GM19240 (cell line): ENCODE measurements at regions not wholly inside any gene's neighbourhood (a gene's known extent, or its start where the extent isn't known, plus 50 kb on each side); places are given as distances from the start of the nearest gene placed in this dataset.
A peak's percentile ranks its signal among the peaks of the same experiment; 100 is the strongest.
"Not testable (repeated sequence)": the region's sequence is repeated elsewhere in the genome, so short reads cannot be mapped to it uniquely, and the experiment has no call there.

Source experiments
- DNase-seq: peaks from one replicate; pipeline ENCODE4 v3.0.0; 2011; ENCODE audit warnings: low spot score; ENCODE audit not compliant: insufficient read length

DNA sequence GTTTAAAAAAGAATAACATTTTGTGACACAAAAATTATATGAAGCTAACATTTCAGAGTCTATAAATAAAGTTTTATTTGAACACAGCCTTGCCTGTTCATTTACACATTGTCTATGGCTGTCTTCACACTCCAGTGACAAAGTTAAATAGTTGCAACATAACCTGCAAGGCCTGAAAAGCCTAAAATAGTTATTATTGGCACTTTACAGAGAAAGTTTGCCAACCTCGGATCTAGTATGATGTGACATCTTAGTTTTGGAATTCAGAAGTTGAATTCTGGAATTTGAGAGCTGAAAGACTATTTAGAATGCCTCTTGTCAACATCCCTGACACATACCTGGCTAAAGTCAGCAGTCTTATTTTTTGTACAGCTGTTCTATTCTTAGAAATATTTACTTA lies 68.3 kb downstream of the DYRK2 start:
- no peak for DNase-seq

GRCh38 chr12:67719303-67719702 lies 70.8 kb downstream of the DYRK2 start:
- DNase-seq, result not testable (repeated sequence)

DNA sequence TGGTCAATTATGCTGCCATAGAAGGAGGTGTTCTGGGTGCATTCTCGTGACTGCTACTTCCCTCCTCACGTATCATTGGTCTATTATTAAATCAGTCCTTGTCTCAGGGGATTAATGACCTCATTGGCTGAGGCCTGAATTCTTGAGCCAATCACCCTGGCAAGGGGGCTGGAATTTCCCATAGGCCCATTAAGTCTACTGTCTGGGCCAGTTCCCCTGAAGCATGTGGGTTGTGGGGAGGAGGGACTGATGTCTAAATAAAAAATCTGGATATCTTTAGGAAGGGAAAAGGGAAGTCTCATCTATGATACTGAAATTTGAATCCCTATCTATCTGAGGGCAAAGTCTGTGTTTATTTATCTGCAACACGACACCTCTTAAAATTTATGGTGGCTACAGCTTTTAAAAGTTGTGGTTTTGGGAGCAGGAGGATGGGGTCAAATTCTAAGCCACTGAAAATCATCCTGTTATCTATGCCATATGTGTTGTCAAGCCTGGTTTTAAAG lies 71.9 kb downstream of the DYRK2 start:
- DNase-seq, result no peak

DNA sequence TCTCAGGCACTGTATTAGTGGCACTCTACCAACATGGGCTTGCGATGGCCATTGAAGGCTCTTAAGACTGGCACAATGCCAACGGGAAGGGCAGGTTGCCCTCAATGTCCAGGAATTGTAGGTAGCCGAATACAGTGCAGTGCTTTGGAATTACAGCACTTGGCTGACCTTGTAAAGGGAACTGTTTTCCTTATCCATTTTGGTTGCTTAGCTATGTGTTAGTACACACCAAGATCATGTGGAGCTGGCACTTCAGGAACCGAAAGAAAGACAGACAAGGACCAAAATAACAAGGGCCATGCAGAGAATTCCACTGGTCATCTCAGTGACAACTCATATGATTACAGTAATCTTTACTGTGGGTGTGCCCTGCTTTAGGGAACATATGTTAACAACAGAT lies 72.7 kb downstream of the DYRK2 start:
- DNase-seq, result no peak

GRCh38 chr12:67722296-67722695 lies 73.8 kb downstream of the DYRK2 start:
- no peak for DNase-seq

DNA sequence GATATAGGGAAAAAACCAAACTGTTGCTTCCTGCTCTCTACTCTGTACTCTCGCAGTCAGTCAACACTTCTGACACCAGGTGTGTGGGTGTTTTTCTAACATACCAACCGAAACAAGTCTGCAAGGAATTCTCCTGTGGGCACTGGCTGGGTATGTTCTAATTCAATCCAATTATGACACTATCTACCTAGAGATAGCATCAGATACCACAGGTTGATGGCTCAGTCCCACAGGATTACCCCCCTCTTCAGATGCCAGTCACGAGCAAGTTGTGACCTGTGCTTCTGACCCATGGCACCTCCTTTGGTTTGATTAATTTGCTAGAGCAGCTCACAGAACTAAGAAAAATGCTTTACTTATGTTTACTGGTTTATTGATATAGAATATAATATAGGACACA lies 78.3 kb downstream of the DYRK2 start:
- no peak for DNase-seq

GRCh38 chr12:67727702-67728666 lies 79.4 kb downstream of the DYRK2 start:
- DNase-seq, result no peak

- DNase-seq, result no peak
Measured at GRCh38 chr12:67732857-67733256, 84.3 kb downstream of the DYRK2 start.

- no peak for DNase-seq
Measured at GRCh38 chr12:67735868-67736267, 87.3 kb downstream of the DYRK2 start.

- no peak for DNase-seq
Measured at GRCh38 chr12:67740711-67741110, 92.2 kb downstream of the DYRK2 start.

- DNase-seq, result no peak
Measured at GRCh38 chr12:67741270-67741669, 92.7 kb downstream of the DYRK2 start.

DNA sequence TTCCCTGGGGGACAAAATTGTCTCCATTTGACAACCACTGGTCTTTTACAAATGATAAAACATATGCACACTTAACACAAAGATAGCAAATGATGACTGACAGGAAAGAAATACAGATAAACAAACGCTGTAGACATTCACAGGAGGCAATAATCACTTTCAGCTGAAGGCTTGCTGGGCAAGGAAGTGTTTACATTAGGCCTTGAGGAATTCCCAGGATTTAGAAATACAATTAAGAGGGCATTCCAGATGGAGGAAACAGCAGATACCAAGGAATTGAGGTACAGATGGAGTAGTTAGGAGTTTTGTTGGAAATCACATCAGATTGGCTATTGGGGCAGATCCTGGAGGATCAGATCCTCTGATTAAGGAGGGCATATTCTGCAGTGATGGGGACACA lies 93.9 kb downstream of the DYRK2 start:
- DNase-seq, result no peak

DNA sequence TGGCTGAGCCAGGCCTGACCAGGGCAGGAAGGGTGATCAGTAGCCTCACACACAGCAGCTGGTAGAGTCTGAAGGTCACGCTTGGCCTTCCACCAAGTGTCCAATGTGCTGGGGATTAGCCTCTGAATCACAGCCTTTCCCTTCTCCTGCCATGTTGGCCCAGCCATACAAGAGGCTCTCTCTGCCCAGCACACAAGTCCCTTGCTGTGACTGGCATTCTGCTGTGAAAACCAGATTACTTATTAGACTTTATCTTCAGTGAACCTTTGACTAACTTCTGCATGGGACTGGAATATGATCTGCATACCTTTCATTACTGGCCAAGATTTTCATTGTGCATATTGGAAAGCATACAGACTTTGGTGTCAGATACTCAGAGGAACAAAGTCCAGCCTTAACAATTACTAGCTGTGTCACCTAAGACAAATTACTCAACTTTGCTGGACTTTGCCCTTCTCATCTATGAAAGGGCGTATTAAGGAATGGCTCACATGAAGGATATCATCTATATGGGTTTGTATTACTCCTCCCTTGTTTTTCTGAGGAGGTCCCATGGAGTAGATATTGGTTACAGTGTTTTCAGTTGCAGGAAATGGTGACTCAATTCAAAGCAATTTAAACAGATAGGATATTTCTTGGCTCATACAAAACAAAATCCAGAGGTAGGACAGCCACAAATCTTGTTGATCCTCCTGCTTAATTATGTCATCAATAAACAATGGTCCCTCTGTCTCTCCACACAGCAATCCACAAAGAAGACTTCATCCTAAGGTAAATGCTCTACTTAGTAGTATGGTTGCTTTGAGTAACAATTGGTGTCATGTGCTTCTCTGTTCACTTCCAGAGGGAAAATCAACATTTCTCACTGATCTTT lies 99.6 kb downstream of the DYRK2 start:
- DNase-seq, result no peak

GRCh38 chr12:67748743-67749040 lies 100.1 kb downstream of the DYRK2 start:
- no peak for DNase-seq

GRCh38 chr12:67750513-67751183 lies 102.1 kb downstream of the DYRK2 start:
- no peak for DNase-seq

- no peak for DNase-seq
Measured at GRCh38 chr12:67751381-67751928, 102.9 kb downstream of the DYRK2 start.

DNA sequence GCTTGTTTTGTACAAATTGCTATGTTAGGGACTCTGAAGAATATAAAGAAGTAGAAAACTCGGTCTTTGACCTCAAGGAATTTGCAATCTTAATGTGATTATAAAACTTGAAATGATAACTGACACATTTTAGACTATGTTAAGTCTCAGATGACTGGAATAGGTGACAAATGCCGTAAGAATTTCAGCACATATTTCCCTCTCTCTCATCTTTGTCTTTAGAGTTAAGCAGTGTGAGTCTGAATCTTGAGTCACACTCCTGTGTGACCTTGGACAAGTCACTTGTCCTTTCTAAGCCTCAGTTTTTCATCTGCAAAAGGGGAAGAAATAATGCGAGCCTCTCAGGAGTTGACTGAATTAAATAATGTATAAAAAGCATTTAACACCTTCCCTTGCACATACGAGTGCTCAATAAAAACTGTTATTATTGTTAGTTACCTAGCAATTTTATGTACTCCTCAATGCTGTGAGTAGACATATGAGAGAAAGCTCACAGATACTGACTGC lies 103.7 kb downstream of the DYRK2 start:
- DNase-seq, result no peak

GRCh38 chr12:67754933-67755697 lies 106.6 kb downstream of the DYRK2 start:
- DNase-seq, result no peak

- no peak for DNase-seq
Measured at GRCh38 chr12:67757651-67758050, 109.1 kb downstream of the DYRK2 start.

DNA sequence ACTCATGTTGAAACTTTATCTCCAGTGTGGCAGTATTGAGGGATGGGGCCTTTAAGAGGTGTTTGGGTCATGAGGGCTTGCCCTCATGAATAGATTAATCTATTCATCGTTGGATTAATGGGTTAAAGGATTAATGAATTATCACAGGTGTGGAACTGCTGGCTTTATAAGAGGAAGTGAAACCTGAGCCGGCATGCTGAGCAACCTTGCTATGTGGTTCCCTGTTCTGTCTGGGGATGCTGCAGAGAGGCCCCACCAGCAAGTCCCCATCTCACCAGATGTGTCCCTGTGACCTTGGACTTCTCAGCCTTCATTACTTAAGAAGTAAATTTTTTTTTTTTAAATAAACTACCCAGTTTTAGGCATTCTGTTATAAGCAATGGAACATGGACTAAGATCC lies 109.6 kb downstream of the DYRK2 start:
- DNase-seq, result peak; percentile 35
